ENCODE measurements at regions not wholly inside any gene's neighbourhood (a gene's known extent, or its start where the extent isn't known, plus 50 kb on each side); places are given as distances from the start of the nearest gene placed in this dataset.

- no peak for TF ChIP-seq CTCF (IDR thresholded peaks at IDR 0.05; ENCODE audit: unreplicated experiment)
- intact Hi-C loops (cut with micrococcal nuclease): no loop called here
- no peak for DNase-seq (ENCODE audit: unreplicated experiment)
- H3K9me3 Mint-ChIP-seq (ENCODE audit: unreplicated experiment): no peaks in the 10 kb centered on the region
- H3K4me1 Mint-ChIP-seq (ENCODE audit: insufficient read depth, unreplicated experiment): peaks cover 7% of the 10 kb centered on the region
- no peak overlapping the region for H3K4me3 Mint-ChIP-seq (ENCODE audit: unreplicated experiment)
- no peak overlapping the region for H3K27ac Mint-ChIP-seq (ENCODE audit: low read depth, unreplicated experiment)
- H3K27me3 Mint-ChIP-seq (ENCODE audit: insufficient read depth, unreplicated experiment): no peaks in the 10 kb centered on the region
- ChIA-PET POLR2A (no interaction called here), CTCF (interaction anchor here (1.7 kb wide), 1 partner anchor 74 kb away, joined by 8 read pairs; the partner anchor contains the start of gene SLC44A1)
- H3K36me3 Mint-ChIP-seq (ENCODE audit: insufficient read depth, unreplicated experiment): no peaks in the 10 kb centered on the region
- no TSS peak for BruUV-seq (replicated peaks)
Observed at GRCh38 chr9:105171589-105171988, 72.9 kb upstream of the SLC44A1 start.

- POLR2A ChIA-PET: no interaction called here
- Mint-ChIP-seq H3K36me3 (ENCODE audit: insufficient read depth, unreplicated experiment) (no peaks in the 10 kb centered on the region), H3K4me3 (ENCODE audit: unreplicated experiment) (no peak overlapping the region), H3K27ac (ENCODE audit: low read depth, unreplicated experiment) (no peak overlapping the region), H3K9me3 (ENCODE audit: unreplicated experiment) (no peaks in the 10 kb centered on the region), H3K27me3 (ENCODE audit: insufficient read depth, unreplicated experiment) (no peaks in the 10 kb centered on the region), H3K4me1 (ENCODE audit: insufficient read depth, unreplicated experiment) (peaks cover 7% of the 10 kb centered on the region)
- CTCF ChIA-PET: interaction anchor here (0.6 to 1.7 kb wide), 3 partner anchors 73 to 230 kb away, joined by 3 to 8 read pairs (median 3); partner anchors contain the start of gene SLC44A1
- no TSS peak for BruUV-seq (replicated peaks)
- no peak for TF ChIP-seq CTCF (IDR thresholded peaks at IDR 0.05; ENCODE audit: unreplicated experiment)
- DNase-seq (ENCODE audit: unreplicated experiment): no peak
- intact Hi-C loops (cut with micrococcal nuclease): no loop called here
Observed at GRCh38 chr9:105172436-105172835, 72.0 kb upstream of the SLC44A1 start.

- no peaks in the 10 kb centered on the region for H3K27me3 Mint-ChIP-seq (ENCODE audit: insufficient read depth, unreplicated experiment)
- intact Hi-C loops (cut with micrococcal nuclease): no loop called here
- DNase-seq (ENCODE audit: unreplicated experiment): no peak
- peaks cover 7% of the 10 kb centered on the region for H3K4me1 Mint-ChIP-seq (ENCODE audit: insufficient read depth, unreplicated experiment)
- ChIA-PET CTCF (interaction anchor here (0.6 kb wide), 1 partner anchor 393 kb away, joined by 3 read pairs; no protein-coding TSS in a partner anchor), POLR2A (interaction anchor here (0.5 kb wide), 1 partner anchor 184 kb away, joined by 3 read pairs; no protein-coding TSS in a partner anchor)
- no peak overlapping the region for H3K27ac Mint-ChIP-seq (ENCODE audit: low read depth, unreplicated experiment)
- no peak for TF ChIP-seq CTCF (IDR thresholded peaks at IDR 0.05; ENCODE audit: unreplicated experiment)
- H3K9me3 Mint-ChIP-seq (ENCODE audit: unreplicated experiment): no peaks in the 10 kb centered on the region
- H3K4me3 Mint-ChIP-seq (ENCODE audit: unreplicated experiment): no peak overlapping the region
- BruUV-seq (replicated peaks): no TSS peak
- no peaks in the 10 kb centered on the region for H3K36me3 Mint-ChIP-seq (ENCODE audit: insufficient read depth, unreplicated experiment)
Observed at GRCh38 chr9:105173306-105173705, 71.1 kb upstream of the SLC44A1 start.

GRCh38 chr9:105173826-105174225 is 70.6 kb upstream of the SLC44A1 start:
- H3K36me3 Mint-ChIP-seq (ENCODE audit: insufficient read depth, unreplicated experiment): no peaks in the 10 kb centered on the region

More at GRCh38 chr9:105173826-105174225, 70.6 kb upstream of the SLC44A1 start:
- H3K4me3 Mint-ChIP-seq (ENCODE audit: unreplicated experiment): no peak overlapping the region
- H3K4me1 Mint-ChIP-seq (ENCODE audit: insufficient read depth, unreplicated experiment): peaks cover 7% of the 10 kb centered on the region
- intact Hi-C loops (cut with micrococcal nuclease): no loop called here
- CTCF ChIA-PET: interaction anchor here (0.6 to 0.7 kb wide), 2 partner anchors 311 to 393 kb away, joined by 3 read pairs; no protein-coding TSS in a partner anchor
- no peaks in the 10 kb centered on the region for H3K9me3 Mint-ChIP-seq (ENCODE audit: unreplicated experiment)
- H3K27me3 Mint-ChIP-seq (ENCODE audit: insufficient read depth, unreplicated experiment): no peaks in the 10 kb centered on the region
- BruUV-seq (replicated peaks): no TSS peak
- DNase-seq (ENCODE audit: unreplicated experiment): no peak
- POLR2A ChIA-PET: no interaction called here
- no peak overlapping the region for H3K27ac Mint-ChIP-seq (ENCODE audit: low read depth, unreplicated experiment)
- TF ChIP-seq CTCF (IDR thresholded peaks at IDR 0.05; ENCODE audit: unreplicated experiment): no peak

All from MCF 10A (cell line).